Uterus (tissue), 3 donors: ENCODE measurements at regions not wholly inside any gene's neighbourhood (a gene's known extent, or its start where the extent isn't known, plus 50 kb on each side); places are given as distances from the start of the nearest gene placed in this dataset.
"Not testable (repeated sequence)": the region's sequence is repeated elsewhere in the genome, so short reads cannot be mapped to it uniquely, and the experiment has no call there.

Experiments
- DNase-seq, 2 donors: peaks; one replicate each; pipeline ENCODE4 v3.0.0-alpha.2; 2019 to 2020
- H3K27ac ChIP-seq, 2 donors: fragments of 200-600 bp; sonication (generic); 1 replicate in 1 of 2; 2 replicates in 1 of 2; pipeline ENCODE4 v1.5.1; 2016 to 2018
- H3K27me3 ChIP-seq, 2 donors: fragments of 200-600 bp; sonication (generic); one replicate each; pipeline ENCODE4 v1.5.1; 2018 to 2019; ENCODE audit warnings: control low read depth in 1 of 2
- H3K36me3 ChIP-seq, 2 donors: fragments of 200-600 bp; sonication (generic); one replicate each; pipeline ENCODE4 v1.5.1; 2019; ENCODE audit warnings: control low read depth in 1 of 2
- H3K4me1 ChIP-seq, 2 donors: fragments of 200-600 bp; sonication (generic); one replicate each; pipeline ENCODE4 v1.5.1; 2018 to 2019; ENCODE audit warnings: control low read depth in 1 of 2
- H3K4me3 ChIP-seq, 2 donors: fragments of 200-600 bp; sonication (generic); 1 replicate in 1 of 2; 2 replicates in 1 of 2; pipeline ENCODE4 v1.5.1; 2018 to 2019; ENCODE audit warnings: mild to moderate bottlenecking in 1 of 2
- H3K9me3 ChIP-seq, 2 donors: fragments of 200-600 bp; sonication (generic); one replicate each; pipeline ENCODE4 v1.5.1; 2019; ENCODE audit warnings: control low read depth in 1 of 2
- POLR2A ChIP-seq, 2 donors: fragments of 450-650 bp; IDR thresholded peaks; one replicate each; pipeline ENCODE4 v1.6.1; 2016; ENCODE audit warnings: antibody characterized with exemption in 2 of 2, mild to moderate bottlenecking in 1 of 2, moderate library complexity in 1 of 2
- intact Hi-C: fragments of 100-400 bp; cut with DNase I; formaldehyde crosslinking; loops from one replicate; pipeline ENCODE4 v1.15.1; 2023; ENCODE audit warnings: low total_unique reads
- TF ChIP-seq, protein P1 (sequence below), 4 experiments: fragments of 200-600 bp in 2 of 4; fragments of 450-650 bp in 2 of 4; sonication (generic) in 2 of 4; IDR thresholded peaks; one replicate each; pipeline ENCODE4 v1.5.1; 2016 to 2019; ENCODE audit warnings: antibody characterized with exemption in 4 of 4, mild to moderate bottlenecking in 2 of 4, moderate library complexity in 1 of 4
- donor health status: DM: yes; HTN: yes; CAD: no.

DNA sequence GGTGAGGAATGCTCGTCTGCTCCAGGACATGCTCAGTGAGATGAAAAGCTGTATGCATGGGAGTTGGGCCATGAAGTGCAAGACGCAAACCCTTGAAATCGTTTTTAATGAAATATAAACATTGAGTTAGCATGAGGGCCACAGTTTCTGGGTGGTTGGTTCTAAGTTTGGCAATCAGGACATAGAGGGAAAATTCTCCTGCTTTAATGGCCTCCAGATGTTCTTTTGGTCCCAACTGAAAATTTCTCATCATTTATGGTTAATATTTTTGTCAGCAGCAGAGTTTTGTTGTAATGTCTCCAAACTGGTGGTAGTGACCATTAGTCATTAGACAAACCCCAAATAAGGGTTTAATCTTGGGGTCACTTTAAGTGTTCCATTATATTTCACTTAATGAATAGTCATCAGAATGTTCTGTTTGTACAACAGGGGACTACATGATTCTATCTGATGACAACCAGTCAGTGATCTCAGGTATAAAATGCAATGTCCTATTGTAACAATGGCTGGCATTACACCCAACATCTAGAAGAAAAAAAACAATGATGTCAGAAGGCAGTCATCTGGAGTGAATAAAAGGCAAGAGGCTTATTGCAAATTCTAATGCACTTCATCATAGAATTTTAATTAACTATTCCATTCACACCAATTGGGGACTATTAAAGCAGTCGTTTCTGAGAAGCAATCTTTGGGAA lies 197.4 kb downstream of the JCAD start:
- intact Hi-C loops = no loop called here
- H3K27me3 ChIP-seq = no peaks in the 10 kb centered on the region
- no peak overlapping the region for H3K27ac ChIP-seq

DNA sequence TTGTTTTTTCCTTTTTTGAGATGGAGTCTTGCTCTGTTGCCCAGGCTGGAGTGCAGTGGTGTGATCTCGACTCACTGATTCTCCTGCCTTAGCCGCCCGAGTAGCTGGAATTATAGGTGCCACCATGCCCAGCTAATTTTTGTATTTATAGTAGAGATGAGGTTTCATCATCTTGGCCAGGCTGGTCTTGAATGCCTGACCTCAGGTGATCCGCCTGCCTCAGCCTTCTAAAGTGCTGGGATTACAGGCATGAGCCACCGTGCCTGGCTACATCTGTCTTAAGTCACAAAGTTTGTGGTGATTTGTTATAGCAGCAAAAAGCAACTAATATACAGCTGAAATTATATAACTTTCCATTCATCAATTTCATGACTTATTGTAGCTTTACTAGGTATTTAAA lies 198.2 kb downstream of the JCAD start:
- intact Hi-C loops, H3K4me3 ChIP-seq, H3K36me3 ChIP-seq, H3K27me3 ChIP-seq, DNase-seq, H3K9me3 ChIP-seq, H3K4me1 ChIP-seq: not testable (repeated sequence)
- H3K27ac ChIP-seq = peak overlapping the region in 1 of 2 donors; percentile 72

More for the DNA sequence above, 197.4 kb downstream of the JCAD start:
- Histone ChIP-seq H3K4me1 (peaks cover 4 to 7% of the 10 kb centered on the region in 2 donors), H3K36me3 (no peaks in the 10 kb centered on the region), H3K9me3 (no peaks in the 10 kb centered on the region), H3K4me3 (no peak overlapping the region)
- DNase-seq = no peak
- TF ChIP-seq, protein P1, sequence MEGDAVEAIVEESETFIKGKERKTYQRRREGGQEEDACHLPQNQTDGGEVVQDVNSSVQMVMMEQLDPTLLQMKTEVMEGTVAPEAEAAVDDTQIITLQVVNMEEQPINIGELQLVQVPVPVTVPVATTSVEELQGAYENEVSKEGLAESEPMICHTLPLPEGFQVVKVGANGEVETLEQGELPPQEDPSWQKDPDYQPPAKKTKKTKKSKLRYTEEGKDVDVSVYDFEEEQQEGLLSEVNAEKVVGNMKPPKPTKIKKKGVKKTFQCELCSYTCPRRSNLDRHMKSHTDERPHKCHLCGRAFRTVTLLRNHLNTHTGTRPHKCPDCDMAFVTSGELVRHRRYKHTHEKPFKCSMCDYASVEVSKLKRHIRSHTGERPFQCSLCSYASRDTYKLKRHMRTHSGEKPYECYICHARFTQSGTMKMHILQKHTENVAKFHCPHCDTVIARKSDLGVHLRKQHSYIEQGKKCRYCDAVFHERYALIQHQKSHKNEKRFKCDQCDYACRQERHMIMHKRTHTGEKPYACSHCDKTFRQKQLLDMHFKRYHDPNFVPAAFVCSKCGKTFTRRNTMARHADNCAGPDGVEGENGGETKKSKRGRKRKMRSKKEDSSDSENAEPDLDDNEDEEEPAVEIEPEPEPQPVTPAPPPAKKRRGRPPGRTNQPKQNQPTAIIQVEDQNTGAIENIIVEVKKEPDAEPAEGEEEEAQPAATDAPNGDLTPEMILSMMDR (IDR thresholded peaks at IDR 0.05) = no peak
- TF ChIP-seq POLR2A (IDR thresholded peaks at IDR 0.05) = no peak

DNA sequence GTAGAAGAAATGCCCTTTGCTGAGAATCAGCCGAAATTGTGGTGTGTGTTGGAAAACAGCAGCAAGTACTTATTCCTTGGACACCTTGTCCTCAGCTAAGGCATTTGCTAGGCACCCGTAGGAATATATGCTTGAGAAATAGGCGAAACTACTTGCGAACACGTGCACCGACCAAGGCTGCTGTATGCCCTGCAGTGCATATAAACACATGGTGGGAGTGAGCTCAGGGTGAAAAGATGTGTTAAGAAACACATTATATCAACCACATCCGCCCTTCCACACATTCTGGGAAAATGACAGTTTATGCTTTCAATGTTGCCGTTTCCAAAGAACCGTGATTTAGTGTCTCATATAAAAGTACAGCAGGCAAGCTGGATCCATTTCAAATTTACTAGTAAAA lies 199.2 kb downstream of the JCAD start:
- no peaks in the 10 kb centered on the region for H3K9me3 ChIP-seq
- intact Hi-C loops = no loop called here
- peak overlapping the region; percentile 51 to 72 for H3K27ac ChIP-seq
- H3K4me3 ChIP-seq = no peak overlapping the region
- H3K27me3 ChIP-seq = no peaks in the 10 kb centered on the region
- no peaks in the 10 kb centered on the region for H3K36me3 ChIP-seq
- peaks cover 4 to 7% of the 10 kb centered on the region in 2 donors for H3K4me1 ChIP-seq
- no peak for DNase-seq
- TF ChIP-seq POLR2A (IDR thresholded peaks at IDR 0.05) = no peak
- TF ChIP-seq, protein P1 (IDR thresholded peaks at IDR 0.05) = no peak

DNA sequence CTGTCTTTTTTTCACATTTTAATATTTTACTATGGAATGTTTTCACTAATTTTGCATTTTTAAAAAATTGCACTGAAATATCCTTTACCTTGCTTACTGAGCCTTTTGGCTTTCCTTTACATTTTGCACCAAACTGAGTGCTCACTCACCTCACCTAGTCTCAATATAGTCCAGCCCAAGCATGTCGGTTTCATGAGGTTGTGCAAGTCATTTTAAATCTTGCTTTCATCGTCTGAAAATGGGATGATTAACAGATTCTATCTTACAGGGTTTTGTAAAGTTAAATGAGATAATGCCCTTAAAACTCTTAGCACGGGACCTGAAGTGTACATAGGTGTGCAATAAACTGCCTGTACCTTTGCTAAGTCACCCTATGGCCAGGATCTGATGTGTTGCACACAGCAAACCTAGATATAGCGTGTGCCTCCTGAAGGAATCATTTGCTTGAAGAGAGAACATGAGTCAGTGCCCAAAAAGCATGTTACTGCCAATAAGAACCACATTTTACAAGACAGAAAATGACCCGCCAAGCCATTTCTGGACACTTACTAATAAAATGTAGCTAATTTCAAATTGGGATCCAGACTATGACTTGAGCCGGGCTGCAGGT lies 199.8 kb downstream of the JCAD start:
- intact Hi-C loops = no loop called here
- DNase-seq = no peak
- TF ChIP-seq, protein P1 (IDR thresholded peaks at IDR 0.05) = no peak
- TF ChIP-seq POLR2A (IDR thresholded peaks at IDR 0.05) = no peak
- Histone ChIP-seq H3K27me3 (no peaks in the 10 kb centered on the region), H3K9me3 (no peaks in the 10 kb centered on the region), H3K27ac (peak overlapping the region; percentile 51 to 72), H3K36me3 (no peaks in the 10 kb centered on the region), H3K4me1 (peaks cover 4 to 7% of the 10 kb centered on the region in 2 donors), H3K4me3 (no peak overlapping the region)

DNA sequence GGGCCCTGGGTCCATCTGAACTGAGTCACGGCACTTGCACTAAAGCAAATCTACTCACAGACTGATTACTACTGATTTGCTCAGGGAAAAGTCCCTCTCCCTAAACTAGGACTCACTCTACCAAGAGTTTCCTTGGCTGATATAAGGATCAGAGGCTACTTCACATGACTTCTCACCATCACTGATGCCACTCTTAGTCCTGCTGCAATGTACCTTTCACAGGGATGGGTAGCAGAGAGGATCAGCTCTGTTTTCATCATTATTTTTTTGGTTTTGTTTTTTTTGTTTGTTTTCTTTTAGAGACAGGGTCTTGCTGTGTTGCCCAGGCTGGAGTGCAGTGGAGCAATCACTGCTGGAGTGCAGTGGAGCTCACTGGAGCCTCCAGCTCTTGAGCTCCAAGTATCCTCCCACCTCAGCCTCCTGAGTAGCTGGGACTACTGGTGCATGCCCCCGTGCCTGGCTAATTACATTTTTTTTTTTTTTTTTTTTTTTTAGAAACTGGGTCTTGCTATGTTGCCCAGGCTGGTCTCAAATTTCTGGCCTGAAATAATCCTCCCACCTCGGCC lies 200.6 kb downstream of the JCAD start:
- DNase-seq = no peak
- Histone ChIP-seq H3K27me3 (no peaks in the 10 kb centered on the region), H3K36me3 (no peaks in the 10 kb centered on the region), H3K27ac (peak overlapping the region; percentile 51 to 72), H3K4me1 (peaks cover 4 to 7% of the 10 kb centered on the region in 2 donors), H3K9me3 (no peaks in the 10 kb centered on the region), H3K4me3 (no peak overlapping the region)
- TF ChIP-seq POLR2A (IDR thresholded peaks at IDR 0.05) = no peak
- TF ChIP-seq, protein P1 (IDR thresholded peaks at IDR 0.05) = no peak
- intact Hi-C loops = no loop called here
